ENCODE measurements at regions not wholly inside any gene's neighbourhood (a gene's known extent, or its start where the extent isn't known, plus 50 kb on each side); places are given as distances from the start of the nearest gene placed in this dataset.

- peaks cover 6% of the 10 kb centered on the region for H3K36me3 Mint-ChIP-seq
- Histone ChIP-seq H3K4me3 (ENCODE audit: low read length) (no peak overlapping the region), H3K9me3 (ENCODE audit: control insufficient read depth, insufficient read depth, low read length) (no peaks in the 10 kb centered on the region), H3K36me3 (ENCODE audit: control insufficient read depth, insufficient read depth, low read length) (peaks cover 35% of the 10 kb centered on the region), H3K27me3 (ENCODE audit: control insufficient read depth, insufficient read depth, low read length) (no peaks in the 10 kb centered on the region), H3K27ac (ENCODE audit: low read length) (peak overlapping the region; percentile 11), H3K4me1 (ENCODE audit: control insufficient read depth, insufficient read depth, low read length) (peaks cover 45% of the 10 kb centered on the region)
- peak overlapping the region; percentile 79 for H3K4me3 Mint-ChIP-seq
- H3K9me3 Mint-ChIP-seq: no peaks in the 10 kb centered on the region
- intact Hi-C loops (cut with micrococcal nuclease): loop anchor here (1.0 to 10.0 kb wide), 5 partner anchors 29 to 490 kb away; partner anchors contain the start of gene NCOR2
- H3K4me1 Mint-ChIP-seq: peaks cover 39 to 54% of the 10 kb centered on the region in 2 donors
- H3K27ac Mint-ChIP-seq: peak overlapping the region; percentile 90
- ATAC-seq (no peak), DNase-seq (no peak)
- WGBS (ENCODE audit: insufficient coverage): 93% methylated on average over 10 of the region's 10 CpGs
- TF ChIP-seq, protein P1, sequence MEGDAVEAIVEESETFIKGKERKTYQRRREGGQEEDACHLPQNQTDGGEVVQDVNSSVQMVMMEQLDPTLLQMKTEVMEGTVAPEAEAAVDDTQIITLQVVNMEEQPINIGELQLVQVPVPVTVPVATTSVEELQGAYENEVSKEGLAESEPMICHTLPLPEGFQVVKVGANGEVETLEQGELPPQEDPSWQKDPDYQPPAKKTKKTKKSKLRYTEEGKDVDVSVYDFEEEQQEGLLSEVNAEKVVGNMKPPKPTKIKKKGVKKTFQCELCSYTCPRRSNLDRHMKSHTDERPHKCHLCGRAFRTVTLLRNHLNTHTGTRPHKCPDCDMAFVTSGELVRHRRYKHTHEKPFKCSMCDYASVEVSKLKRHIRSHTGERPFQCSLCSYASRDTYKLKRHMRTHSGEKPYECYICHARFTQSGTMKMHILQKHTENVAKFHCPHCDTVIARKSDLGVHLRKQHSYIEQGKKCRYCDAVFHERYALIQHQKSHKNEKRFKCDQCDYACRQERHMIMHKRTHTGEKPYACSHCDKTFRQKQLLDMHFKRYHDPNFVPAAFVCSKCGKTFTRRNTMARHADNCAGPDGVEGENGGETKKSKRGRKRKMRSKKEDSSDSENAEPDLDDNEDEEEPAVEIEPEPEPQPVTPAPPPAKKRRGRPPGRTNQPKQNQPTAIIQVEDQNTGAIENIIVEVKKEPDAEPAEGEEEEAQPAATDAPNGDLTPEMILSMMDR (IDR thresholded peaks at IDR 0.05): no peak
- H3K27me3 Mint-ChIP-seq (ENCODE audit: low read depth in 2 of 2): peaks cover 0 to 4% of the 10 kb centered on the region in 2 donors
These were observed 129.6 kb downstream of the RFLNA start for GRCh38 chr12:124424516-124424905.

DNA sequence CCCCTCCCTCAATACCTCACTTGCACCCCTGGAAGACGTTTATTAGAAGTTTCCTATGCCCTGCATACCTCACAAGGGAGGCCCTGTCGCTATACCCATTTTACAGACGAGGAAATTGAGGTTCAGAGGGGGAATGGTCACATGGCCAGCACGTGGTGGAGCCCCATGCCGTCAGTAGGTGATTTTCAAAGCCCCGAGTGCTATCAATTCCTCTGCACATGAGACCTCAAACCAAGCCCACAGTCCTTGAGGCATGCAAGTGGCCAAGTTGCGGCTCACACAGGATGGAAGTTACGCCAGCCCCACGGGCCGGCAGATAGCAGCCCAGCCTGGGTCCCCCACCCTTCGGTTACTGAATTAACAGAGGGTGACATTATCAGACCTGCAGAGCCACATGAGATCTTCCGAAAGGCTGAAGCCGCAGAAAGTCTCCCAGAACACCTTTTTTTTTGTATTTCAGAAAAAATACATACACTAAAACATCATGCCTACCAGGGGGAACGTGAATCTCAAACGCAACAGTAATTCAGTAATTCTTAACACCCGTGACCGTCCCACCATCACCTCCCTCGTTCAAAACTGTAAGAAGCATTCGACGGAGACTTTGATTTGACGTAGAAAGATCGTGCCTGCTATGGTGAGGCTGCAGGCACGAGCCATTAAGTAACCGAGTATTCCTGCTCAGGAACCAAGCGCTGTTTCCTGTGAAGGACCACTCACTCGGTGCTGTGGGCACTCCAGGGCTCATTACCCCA lies 129.0 kb downstream of the RFLNA start:
- H3K9me3 Mint-ChIP-seq: no peaks in the 10 kb centered on the region
- H3K27me3 ChIP-seq (ENCODE audit: control insufficient read depth, insufficient read depth, low read length): no peaks in the 10 kb centered on the region
- TF ChIP-seq, protein P1 (IDR thresholded peaks at IDR 0.05): no peak
- H3K9me3 ChIP-seq (ENCODE audit: control insufficient read depth, insufficient read depth, low read length): no peaks in the 10 kb centered on the region
- peak overlapping the region; percentile 90 for H3K27ac Mint-ChIP-seq
- peak; percentile 87 to 92 (median 92) for ATAC-seq
- H3K36me3 ChIP-seq (ENCODE audit: control insufficient read depth, insufficient read depth, low read length): peaks cover 35% of the 10 kb centered on the region
- 65% methylated on average over 25 of the region's 26 CpGs for WGBS (ENCODE audit: insufficient coverage)
- H3K27me3 Mint-ChIP-seq (ENCODE audit: low read depth in 2 of 2): peaks cover 0 to 4% of the 10 kb centered on the region in 2 donors
- peaks cover 11% of the 10 kb centered on the region for H3K36me3 Mint-ChIP-seq
- H3K27ac ChIP-seq (ENCODE audit: low read length): peak overlapping the region; percentile 41
- H3K4me3 ChIP-seq (ENCODE audit: low read length): no peak overlapping the region
- peak; percentile 67 to 84 for DNase-seq
- peaks cover 39% of the 10 kb centered on the region for H3K4me1 ChIP-seq (ENCODE audit: control insufficient read depth, insufficient read depth, low read length)
- intact Hi-C loops (cut with micrococcal nuclease): loop anchor here (1.0 to 10.0 kb wide), 5 partner anchors 29 to 489 kb away; partner anchors contain the start of gene NCOR2
- H3K4me1 Mint-ChIP-seq: peaks cover 38 to 53% of the 10 kb centered on the region in 2 donors
- peak overlapping the region; percentile 79 for H3K4me3 Mint-ChIP-seq

DNA sequence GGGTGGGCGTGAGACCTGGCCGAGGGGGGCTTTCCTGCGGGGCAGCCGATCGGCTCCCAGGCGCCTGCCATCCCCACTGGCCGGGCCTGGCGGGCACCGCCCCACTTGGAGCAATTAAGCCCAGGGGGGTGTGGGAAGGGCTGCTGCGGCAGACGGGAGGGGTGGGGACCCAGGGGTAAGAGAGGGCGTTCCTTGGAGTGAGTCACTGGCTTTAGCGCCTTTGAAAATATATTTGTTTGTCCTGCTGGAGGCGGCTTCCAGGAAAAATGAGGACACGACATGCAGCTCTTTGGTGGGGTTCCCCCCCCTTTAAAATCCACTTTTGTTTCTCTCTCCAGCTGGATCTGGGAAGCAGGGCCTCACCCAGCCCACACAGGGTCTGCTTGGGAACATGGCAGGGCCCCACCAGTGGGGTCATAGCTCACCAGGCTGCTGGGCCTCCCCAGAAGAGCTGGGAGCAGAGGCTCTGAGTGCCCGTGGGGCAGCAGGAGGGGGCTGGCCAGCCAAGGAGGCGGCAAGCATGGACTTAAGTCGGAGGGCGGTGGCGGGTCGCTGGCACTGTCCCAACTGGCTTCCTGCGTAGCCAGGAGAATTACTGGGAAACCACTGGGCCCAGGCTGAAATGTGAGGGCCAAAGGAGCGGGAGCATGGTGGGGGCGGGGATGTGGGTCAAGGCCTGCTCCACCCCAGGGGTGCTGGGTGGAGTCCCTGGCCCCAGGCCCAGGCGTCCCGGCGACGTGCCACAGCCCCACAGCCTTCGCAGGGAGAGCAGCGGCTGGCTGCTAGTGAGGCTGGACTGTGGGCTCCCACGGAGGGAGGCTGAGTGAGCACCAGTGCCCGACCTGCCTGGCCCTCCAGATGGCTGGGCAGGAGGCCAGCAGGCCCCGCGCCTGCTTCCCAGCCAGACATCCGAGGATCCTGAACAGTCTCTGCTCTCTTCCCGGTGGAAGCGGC lies 128.0 kb downstream of the RFLNA start:
- H3K27ac Mint-ChIP-seq: peak overlapping the region; percentile 90

More for the DNA sequence above, 128.0 kb downstream of the RFLNA start:
- Mint-ChIP-seq H3K9me3 (no peaks in the 10 kb centered on the region), H3K36me3 (peaks cover 13% of the 10 kb centered on the region), H3K4me3 (no peak overlapping the region), H3K4me1 (peaks cover 30 to 48% of the 10 kb centered on the region in 2 donors), H3K27me3 (ENCODE audit: low read depth in 2 of 2) (no peaks in the 10 kb centered on the region)
- H3K27ac ChIP-seq (ENCODE audit: low read length): no peak overlapping the region
- H3K36me3 ChIP-seq (ENCODE audit: control insufficient read depth, insufficient read depth, low read length): peaks cover 36% of the 10 kb centered on the region
- no peaks in the 10 kb centered on the region for H3K9me3 ChIP-seq (ENCODE audit: control insufficient read depth, insufficient read depth, low read length)
- H3K4me3 ChIP-seq (ENCODE audit: low read length): no peak overlapping the region
- ATAC-seq (no peak), DNase-seq (no peak)
- H3K4me1 ChIP-seq (ENCODE audit: control insufficient read depth, insufficient read depth, low read length): peaks cover 28% of the 10 kb centered on the region
- TF ChIP-seq, protein P1 (IDR thresholded peaks at IDR 0.05): no peak
- WGBS (ENCODE audit: insufficient coverage): 96% methylated on average over 37 of the region's 37 CpGs
- no peaks in the 10 kb centered on the region for H3K27me3 ChIP-seq (ENCODE audit: control insufficient read depth, insufficient read depth, low read length)
- intact Hi-C loops (cut with micrococcal nuclease): loop anchor here (10.0 kb wide), 1 partner anchor 488 kb away; no protein-coding TSS in a partner anchor
